GM12878 (cell line): ENCODE measurements at regions not wholly inside any gene's neighbourhood (a gene's known extent, or its start where the extent isn't known, plus 50 kb on each side); places are given as distances from the start of the nearest gene placed in this dataset.

Experiments used
- ATAC-seq: fragments of 200-7000 bp; cut with Tn5 transposase; 3 replicates; pipeline ENCODE4 v1.9.1; 2020; ENCODE audit warnings: mild to moderate bottlenecking, moderate library complexity
- BruUV-seq: library from RNA; stranded (reverse); fragments of 400-500 nt; replicated peaks from 2 replicates; lab custom pipeline; 2021; lab: Mats Ljungman, UMichigan
- CTCF ChIA-PET: fragments of 300-600 bp; sonication (Branson Sonifier 250); formaldehyde crosslinking; extraction: SDS; loops from one replicate; lab custom pipeline; 2021; ENCODE audit warnings: inconsistent platforms; lab: Yijun Ruan, JAX
- POLR2A ChIA-PET: fragments of 350-600 bp; formaldehyde crosslinking; extraction: SDS; loops from one replicate; lab custom pipeline; 2021; ENCODE audit warnings: inconsistent platforms; lab: Charles Lee
- RAD21 ChIA-PET: fragments of 300-600 bp; sonication (Branson Sonifier 250); formaldehyde crosslinking; loops from one replicate; lab custom pipeline; 2023; ENCODE audit warnings: antibody characterized with exemption; ENCODE audit not compliant: unreplicated experiment; lab: Charles Lee
- SMC1A ChIA-PET: fragments of 300-600 bp; sonication (Branson Sonifier 250); formaldehyde crosslinking; loops from one replicate; lab custom pipeline; 2023; ENCODE audit not compliant: unreplicated experiment, uncharacterized antibody; lab: Charles Lee
- DNase-seq: peaks from one replicate; pipeline ENCODE4 v3.0.0-alpha.2; 2011; ENCODE audit warnings: low read depth, low spot score
- FAIRE-seq: peaks from 3 replicates; lab custom pipeline; 2011; peaks lifted over from hg19 to GRCh38; lab: Jason Lieb, UNC
- H2AFZ ChIP-seq: 2 replicates; pipeline ENCODE4 v1.6.0; 2011; ENCODE audit warnings: low read depth, low read length, control low read depth; ENCODE audit not compliant: control insufficient read depth
- H3K27ac ChIP-seq: 2 replicates; pipeline ENCODE4 v1.5.1; 2011; ENCODE audit warnings: control low read depth; ENCODE audit not compliant: control insufficient read depth, insufficient read depth
- H3K27me3 ChIP-seq, 2 experiments: replicated peaks in 1 of 2; 2 replicates each; pipeline versions ENCODE4 v1.6.0 to v1.6.1; 2011; ENCODE audit warnings: low read length in 1 of 2; ENCODE audit not compliant: control insufficient read depth in 2 of 2, insufficient read depth in 2 of 2
- H3K36me3 ChIP-seq, 2 experiments: 2 replicates each; pipeline ENCODE4 v1.5.1; 2011; ENCODE audit warnings: low read length in 1 of 2; ENCODE audit not compliant: control insufficient read depth in 2 of 2, insufficient read depth in 2 of 2
- H3K4me1 ChIP-seq: 2 replicates; pipeline ENCODE4 v1.6.1; 2011; ENCODE audit warnings: mild to moderate bottlenecking, low read length, moderate library complexity, mixed read lengths; ENCODE audit not compliant: control insufficient read depth, insufficient read depth
- H3K4me2 ChIP-seq: 2 replicates; pipeline ENCODE4 v1.6.0; 2011; ENCODE audit warnings: control low read depth; ENCODE audit not compliant: control insufficient read depth, insufficient read depth
- H3K4me3 ChIP-seq: fragments of 200-600 bp; sonication (generic); 2 replicates; pipeline ENCODE4 v1.5.1; 2016
- H3K79me2 ChIP-seq: 2 replicates; pipeline ENCODE4 v1.6.0; 2011; ENCODE audit warnings: low read length; ENCODE audit not compliant: control insufficient read depth, insufficient read depth
- H3K9ac ChIP-seq: 2 replicates; pipeline ENCODE4 v1.8.0; 2011; ENCODE audit warnings: low read length, control low read depth, mixed read lengths; ENCODE audit not compliant: control insufficient read depth, insufficient read depth
- H3K9me3 ChIP-seq: replicated peaks from 3 replicates; pipeline ENCODE4 v1.5.1; 2011; ENCODE audit warnings: mild to moderate bottlenecking, low read length; ENCODE audit not compliant: control insufficient read depth, insufficient read depth
- H4K20me1 ChIP-seq: 2 replicates; pipeline ENCODE4 v1.6.0; 2011; ENCODE audit not compliant: control insufficient read depth, insufficient read depth
- BACH1 ChIP-seq: fragments of 450-650 bp; IDR thresholded peaks from 2 replicates; pipeline ENCODE4 v1.6.1; 2017; ENCODE audit warnings: mild to moderate bottlenecking, borderline replicate concordance
- BMI1 ChIP-seq: fragments of 450-650 bp; IDR thresholded peaks from 2 replicates; pipeline ENCODE4 v1.6.1; 2016; ENCODE audit warnings: mild to moderate bottlenecking, moderate library complexity, borderline replicate concordance
- CBX3 ChIP-seq: fragments of 200-600 bp; sonication (generic); IDR thresholded peaks from 2 replicates; pipeline ENCODE4 v1.6.1; 2016; ENCODE audit warnings: low read depth, borderline replicate concordance
- E2F8 ChIP-seq: fragments of 450-650 bp; IDR thresholded peaks from 2 replicates; pipeline ENCODE4 v1.6.1; 2018; ENCODE audit warnings: mild to moderate bottlenecking, low read depth, moderate library complexity; ENCODE audit not compliant: partially characterized antibody
- EED ChIP-seq: sonication (generic); IDR thresholded peaks from 2 replicates; pipeline ENCODE4 v1.6.1; 2016; ENCODE audit warnings: antibody characterized with exemption, low read depth
- FOS ChIP-seq: IDR thresholded peaks from 3 replicates; pipeline ENCODE4 v1.6.1; 2011; ENCODE audit warnings: borderline replicate concordance; ENCODE audit not compliant: insufficient read length; ENCODE audit errors: extremely low read depth
- HDAC6 ChIP-seq: fragments of 200-600 bp; sonication (generic); IDR thresholded peaks from one replicate; pipeline ENCODE4 v1.8.0; 2017; ENCODE audit warnings: antibody characterized with exemption; ENCODE audit not compliant: unreplicated experiment
- MXI1 ChIP-seq: fragments of 150-350 bp; IDR thresholded peaks from 2 replicates; pipeline ENCODE4 v1.6.1; 2011; ENCODE audit warnings: low read depth, mild to moderate bottlenecking, inconsistent platforms, low read length, improper control_type of control experiment
- POU2F2 ChIP-seq: IDR thresholded peaks from 3 replicates; pipeline ENCODE4 v1.6.1; 2011; ENCODE audit warnings: low read depth, mild to moderate bottlenecking, low read length, borderline replicate concordance
- RELA ChIP-seq: fragments of 450-650 bp; IDR thresholded peaks from 2 replicates; pipeline ENCODE4 v1.8.0; 2014; ENCODE audit warnings: borderline replicate concordance; ENCODE audit not compliant: partially characterized antibody
- REST ChIP-seq: IDR thresholded peaks from 2 replicates; pipeline ENCODE4 v1.6.1; 2012; ENCODE audit warnings: mild to moderate bottlenecking, low read depth, low read length
- TAF1 ChIP-seq: IDR thresholded peaks from 2 replicates; pipeline ENCODE4 v1.6.1; 2011; ENCODE audit warnings: mild to moderate bottlenecking, low read depth, low read length, borderline replicate concordance
- YBX1 ChIP-seq: fragments of 450-650 bp; IDR thresholded peaks from 2 replicates; pipeline ENCODE4 v1.6.1; 2016; ENCODE audit warnings: antibody characterized with exemption
- ZBTB4 ChIP-seq: fragments of 450-650 bp; formaldehyde crosslinking; IDR thresholded peaks from 2 replicates; pipeline ENCODE4 v1.4.0; 2022; ENCODE audit warnings: mild to moderate bottlenecking, moderate library complexity
- ZNF274 ChIP-seq: IDR thresholded peaks from one replicate; pipeline ENCODE4 v1.8.0; 2011; ENCODE audit not compliant: insufficient read length, insufficient read depth
- ZSCAN29 ChIP-seq: fragments of 450-650 bp; IDR thresholded peaks from 2 replicates; pipeline ENCODE4 v1.6.1; 2017; ENCODE audit warnings: mild to moderate bottlenecking, moderate library complexity
- ZZZ3 ChIP-seq: IDR thresholded peaks from 2 replicates; pipeline ENCODE4 v1.6.1; 2011; ENCODE audit warnings: low read depth; ENCODE audit not compliant: control insufficient read depth, insufficient read length
- WGBS: methylation state at CpG from one replicate; pipeline ENCODE4 v1.1.6; 2016; ENCODE audit warnings: low lambda C conversion rate; ENCODE audit not compliant: insufficient replicate concordance, insufficient coverage; ENCODE audit errors: missing lambda C conversion rate; 5-methylcytosine and 5-hydroxymethylcytosine counted together
- in situ Hi-C: fragments of 300-500 bp; cut with MboI; formaldehyde crosslinking; loops from 9 replicates; pipeline ENCODE4 v1.14.3; 2018; ENCODE audit warnings: mixed read lengths
- intact Hi-C: fragments of 100-400 bp; cut with micrococcal nuclease; formaldehyde crosslinking; loops from one replicate; pipeline ENCODE4 v1.14.2; 2022; ENCODE audit not compliant: unreplicated experiment

GRCh38 chr6:113047932-113048331 is 700.8 kb downstream of the RFPL4B start:
- Histone ChIP-seq H3K4me2 (no peak overlapping the region), H2AFZ (no peak overlapping the region), H3K4me1 (no peaks in the 10 kb centered on the region), H3K36me3 (no peaks in the 10 kb centered on the region), H3K9ac (no peak overlapping the region), H3K79me2 (no peaks in the 10 kb centered on the region), H3K27ac (no peak overlapping the region), H3K27me3 (no peaks in the 10 kb centered on the region; a peak in 2 of 4 replicates), H4K20me1 (no peaks in the 10 kb centered on the region), H3K4me3 (no peak overlapping the region), H3K9me3 (no peaks in the 10 kb centered on the region)
- DNase-seq (no peak), ATAC-seq (no peak), FAIRE-seq (no peak)
- ChIA-PET CTCF (no interaction called here), RAD21 (no interaction called here), POLR2A (no interaction called here), SMC1A (interaction anchor here (1.3 kb wide), 1 partner anchor 12 kb away, joined by 3 read pairs; no protein-coding TSS in a partner anchor)
- in situ Hi-C loops (no loop called here), intact Hi-C loops (no loop called here)
- TF ChIP-seq HDAC6 (no peak), FOS (no peak), ZZZ3 (no peak), REST (no peak), EED (no peak), ZNF274 (no peak), BACH1 (no peak), BMI1 (no peak), RELA (no peak), MXI1 (no peak), ZSCAN29 (no peak), POU2F2 (no peak), CBX3 (no peak), ZBTB4 (CRISPR knock-in tag) (no peak), YBX1 (no peak), E2F8 (no peak), TAF1 (no peak)
- WGBS: 3% methylated on average over 2 of the region's 2 CpGs
- no TSS peak for BruUV-seq
